Adipocyte (in vitro differentiated cells): ENCODE measurements at regions not wholly inside any gene's neighbourhood (a gene's known extent, or its start where the extent isn't known, plus 50 kb on each side); places are given as distances from the start of the nearest gene placed in this dataset.

Experiments used
- DNase-seq: peaks from one replicate; pipeline ENCODE4 v3.0.0-alpha.2; 2015; ENCODE audit warnings: low read depth
- H3K27me3 ChIP-seq: replicated peaks from 2 replicates; pipeline ENCODE4 v1.7.0; 2013; ENCODE audit warnings: mild to moderate bottlenecking, low read length, moderate library complexity; ENCODE audit not compliant: control insufficient read depth, insufficient read depth
- H3K36me3 ChIP-seq: 2 replicates; pipeline ENCODE4 v1.7.0; 2013; ENCODE audit warnings: low read length, mild to moderate bottlenecking, moderate library complexity; ENCODE audit not compliant: control insufficient read depth, insufficient read depth, severe bottlenecking
- H3K4me1 ChIP-seq: 2 replicates; pipeline ENCODE4 v1.7.0; 2013; ENCODE audit warnings: mild to moderate bottlenecking, low read length, moderate library complexity; ENCODE audit not compliant: control insufficient read depth, insufficient read depth
- H3K4me3 ChIP-seq: 2 replicates; pipeline ENCODE4 v1.7.0; 2013; ENCODE audit warnings: mild to moderate bottlenecking, low read length, moderate library complexity
- H3K9ac ChIP-seq: 2 replicates; pipeline ENCODE4 v1.7.0; 2013; ENCODE audit warnings: mild to moderate bottlenecking, low read length, moderate library complexity
- H3K9me3 ChIP-seq: 2 replicates; pipeline ENCODE4 v1.7.0; 2013; ENCODE audit warnings: mild to moderate bottlenecking, low read length, moderate library complexity; ENCODE audit not compliant: control insufficient read depth

GRCh38 chr5:155068616-155069100 is 55.1 kb downstream of the KIF4B start:
- H3K36me3 ChIP-seq, result no peaks in the 10 kb centered on the region
- DNase-seq, result no peak
- no peaks in the 10 kb centered on the region for H3K4me1 ChIP-seq
- no peaks in the 10 kb centered on the region for H3K27me3 ChIP-seq
- H3K4me3 ChIP-seq, result no peak overlapping the region
- H3K9me3 ChIP-seq, result peaks cover 2% of the 10 kb centered on the region
- no peak overlapping the region for H3K9ac ChIP-seq

DNA sequence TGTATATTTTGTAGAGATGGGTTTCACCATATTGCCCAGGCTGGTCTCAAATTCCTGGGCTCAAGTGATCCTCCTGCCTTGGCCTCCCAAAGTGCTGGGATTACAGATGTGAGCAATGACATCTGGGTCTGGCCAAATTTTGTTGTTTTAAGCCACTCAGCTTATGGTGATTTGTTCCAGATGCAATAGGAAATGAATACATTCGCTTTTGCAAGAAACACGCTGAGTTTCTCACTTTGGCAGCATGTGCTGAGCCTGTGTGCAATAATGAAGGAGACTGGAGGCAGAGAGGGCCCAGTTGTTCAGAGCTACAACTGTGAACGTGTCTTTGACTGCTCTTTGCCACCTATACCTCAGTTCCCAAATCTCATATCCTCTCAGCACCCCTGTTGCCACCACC is 56.4 kb downstream of the KIF4B start:
- peak; percentile 28 for DNase-seq
- H3K9me3 ChIP-seq, result peaks cover 2% of the 10 kb centered on the region
- no peaks in the 10 kb centered on the region for H3K36me3 ChIP-seq

GRCh38 chr5:155070781-155071180 is 57.2 kb downstream of the KIF4B start:
- Histone ChIP-seq H3K27me3 (no peaks in the 10 kb centered on the region), H3K9me3 (peaks cover 2% of the 10 kb centered on the region), H3K9ac (no peak overlapping the region), H3K36me3 (no peaks in the 10 kb centered on the region), H3K4me3 (no peak overlapping the region), H3K4me1 (no peaks in the 10 kb centered on the region)
- no peak for DNase-seq

More for the DNA sequence above, 56.4 kb downstream of the KIF4B start:
- no peaks in the 10 kb centered on the region for H3K4me1 ChIP-seq
- no peak overlapping the region for H3K9ac ChIP-seq
- no peak overlapping the region for H3K4me3 ChIP-seq
- H3K27me3 ChIP-seq, result no peaks in the 10 kb centered on the region

GRCh38 chr5:155076379-155076778 is 62.8 kb downstream of the KIF4B start:
- no peak overlapping the region for H3K4me3 ChIP-seq
- no peaks in the 10 kb centered on the region for H3K27me3 ChIP-seq
- DNase-seq, result no peak
- no peaks in the 10 kb centered on the region for H3K4me1 ChIP-seq
- peaks cover 2% of the 10 kb centered on the region for H3K9me3 ChIP-seq
- H3K9ac ChIP-seq, result no peak overlapping the region
- H3K36me3 ChIP-seq, result no peaks in the 10 kb centered on the region

- no peaks in the 10 kb centered on the region for H3K36me3 ChIP-seq
- H3K27me3 ChIP-seq, result no peaks in the 10 kb centered on the region
- no peak for DNase-seq
- H3K9me3 ChIP-seq, result no peaks in the 10 kb centered on the region
- H3K4me1 ChIP-seq, result no peaks in the 10 kb centered on the region
- no peak overlapping the region for H3K4me3 ChIP-seq
- H3K9ac ChIP-seq, result no peak overlapping the region
Observed at GRCh38 chr5:155079698-155080097, 66.1 kb downstream of the KIF4B start.

DNA sequence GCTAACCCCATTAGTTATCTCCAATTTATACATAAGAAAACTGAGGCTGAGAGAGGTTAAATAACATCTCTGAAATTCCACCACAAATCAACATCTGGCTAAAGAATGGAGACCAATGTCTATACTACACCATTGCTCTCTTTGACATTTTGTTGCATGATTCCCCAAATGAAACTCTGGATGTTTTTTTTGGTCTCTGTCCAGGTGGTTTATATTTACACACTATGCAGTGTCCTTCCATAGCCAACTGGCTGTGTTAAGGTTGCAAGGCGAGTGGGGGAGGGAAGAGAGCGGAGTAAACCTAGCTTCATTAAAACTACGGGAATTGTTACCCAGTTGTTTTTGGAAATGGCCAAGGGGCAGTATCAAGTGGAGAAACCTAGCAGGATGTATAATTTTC is 67.2 kb downstream of the KIF4B start:
- DNase-seq, result peak; percentile 37
- Histone ChIP-seq H3K9me3 (no peaks in the 10 kb centered on the region), H3K4me3 (no peak overlapping the region), H3K9ac (no peak overlapping the region), H3K36me3 (no peaks in the 10 kb centered on the region), H3K27me3 (no peaks in the 10 kb centered on the region), H3K4me1 (no peaks in the 10 kb centered on the region)

DNA sequence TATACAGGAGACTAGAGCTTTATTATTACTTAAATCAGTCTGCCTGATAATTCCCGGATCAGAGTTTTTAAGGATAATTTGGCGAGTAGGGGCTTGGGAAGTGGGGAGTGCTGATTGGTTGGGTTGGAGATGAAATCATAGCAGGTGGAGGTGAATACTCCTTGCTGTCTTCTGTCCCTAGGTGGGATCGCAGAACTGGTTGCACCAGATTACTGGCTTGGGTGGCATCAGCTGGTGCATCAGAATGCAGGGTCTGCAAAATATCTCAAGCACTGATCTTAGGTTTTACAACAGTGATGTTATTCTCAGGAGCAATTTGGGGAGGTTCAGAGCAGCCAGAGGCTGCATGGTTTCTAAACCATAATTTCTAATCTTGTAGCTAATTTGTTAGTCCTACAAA is 68.1 kb downstream of the KIF4B start:
- H3K27me3 ChIP-seq, result no peaks in the 10 kb centered on the region
- no peak for DNase-seq
- no peak overlapping the region for H3K9ac ChIP-seq
- no peaks in the 10 kb centered on the region for H3K36me3 ChIP-seq
- H3K9me3 ChIP-seq, result no peaks in the 10 kb centered on the region
- no peak overlapping the region for H3K4me3 ChIP-seq
- no peaks in the 10 kb centered on the region for H3K4me1 ChIP-seq

GRCh38 chr5:155082401-155082800 is 68.8 kb downstream of the KIF4B start:
- Histone ChIP-seq H3K9ac (no peak overlapping the region), H3K27me3 (no peaks in the 10 kb centered on the region), H3K9me3 (no peaks in the 10 kb centered on the region), H3K4me3 (no peak overlapping the region), H3K36me3 (no peaks in the 10 kb centered on the region), H3K4me1 (no peaks in the 10 kb centered on the region)
- DNase-seq, result peak; percentile 42

- Histone ChIP-seq H3K36me3 (no peaks in the 10 kb centered on the region), H3K9me3 (no peaks in the 10 kb centered on the region), H3K4me1 (no peaks in the 10 kb centered on the region), H3K9ac (no peak overlapping the region), H3K27me3 (no peaks in the 10 kb centered on the region), H3K4me3 (no peak overlapping the region)
- DNase-seq, result no peak
Observed at GRCh38 chr5:155085282-155085989, 71.9 kb downstream of the KIF4B start.

- no peaks in the 10 kb centered on the region for H3K36me3 ChIP-seq
Observed at GRCh38 chr5:155087036-155087435, 73.5 kb downstream of the KIF4B start.

DNA sequence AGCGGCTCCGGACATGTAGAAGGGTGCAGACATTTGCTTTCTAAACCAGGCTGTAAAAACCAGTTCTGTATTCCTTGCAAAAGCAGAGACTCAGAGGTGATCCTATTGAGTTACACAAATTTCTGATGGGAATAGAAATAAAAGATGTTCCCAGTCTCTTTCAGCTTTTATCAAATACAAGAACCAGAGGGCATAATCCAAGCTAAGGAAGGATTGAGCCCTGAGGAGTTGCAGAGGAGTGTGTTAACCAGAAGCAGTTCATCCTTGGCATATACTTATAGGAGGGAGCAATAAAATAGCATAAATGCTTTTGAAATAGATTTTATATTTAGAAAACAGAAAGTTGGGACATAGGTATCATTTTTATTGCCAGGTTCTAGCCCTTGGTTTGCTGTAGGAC is 75.3 kb downstream of the KIF4B start:
- no peaks in the 10 kb centered on the region for H3K9me3 ChIP-seq
- no peak for DNase-seq
- no peak overlapping the region for H3K9ac ChIP-seq
- peaks cover 13% of the 10 kb centered on the region for H3K4me1 ChIP-seq
- H3K36me3 ChIP-seq, result no peaks in the 10 kb centered on the region
- no peak overlapping the region for H3K4me3 ChIP-seq
- no peaks in the 10 kb centered on the region for H3K27me3 ChIP-seq

More at GRCh38 chr5:155087036-155087435, 73.5 kb downstream of the KIF4B start:
- Histone ChIP-seq H3K27me3 (no peaks in the 10 kb centered on the region), H3K9ac (no peak overlapping the region), H3K4me1 (peaks cover 8% of the 10 kb centered on the region), H3K4me3 (no peak overlapping the region), H3K9me3 (no peaks in the 10 kb centered on the region)
- DNase-seq, result peak; percentile 35

GRCh38 chr5:155089643-155090042 is 76.1 kb downstream of the KIF4B start:
- Histone ChIP-seq H3K4me1 (peaks cover 13% of the 10 kb centered on the region), H3K9ac (no peak overlapping the region), H3K9me3 (no peaks in the 10 kb centered on the region), H3K36me3 (no peaks in the 10 kb centered on the region), H3K27me3 (no peaks in the 10 kb centered on the region), H3K4me3 (no peak overlapping the region)
- DNase-seq, result peak; percentile 12
